Vagina (tissue), 2 donors: ENCODE measurements at regions not wholly inside any gene's neighbourhood (a gene's known extent, or its start where the extent isn't known, plus 50 kb on each side); places are given as distances from the start of the nearest gene placed in this dataset.

ENCODE experiments used
- DNase-seq, 2 donors: peaks; one replicate each; pipeline ENCODE4 v3.0.0-alpha.2; 2017; ENCODE audit errors: extremely low spot score in 2 of 2
- H3K27ac ChIP-seq: fragments of 200-600 bp; sonication (generic); one replicate; pipeline ENCODE4 v1.5.1; 2019
- H3K27me3 ChIP-seq: fragments of 200-600 bp; sonication (generic); one replicate; pipeline ENCODE4 v1.5.1; 2019
- H3K36me3 ChIP-seq, 2 donors: fragments of 200-600 bp; sonication (generic); one replicate each; pipeline ENCODE4 v1.5.1; 2017 to 2019
- H3K4me1 ChIP-seq: fragments of 200-600 bp; sonication (generic); one replicate; pipeline ENCODE4 v1.5.1; 2019
- H3K4me3 ChIP-seq, 2 donors: fragments of 200-600 bp; sonication (generic); 1 replicate in 1 of 2; 2 replicates in 1 of 2; pipeline ENCODE4 v1.5.1; 2016 to 2019
- H3K9me3 ChIP-seq: fragments of 200-600 bp; sonication (generic); one replicate; pipeline ENCODE4 v1.5.1; 2019
- POLR2A ChIP-seq, 2 donors: fragments of 450-650 bp; IDR thresholded peaks; one replicate each; pipeline ENCODE4 v1.6.1; 2017; ENCODE audit warnings: antibody characterized with exemption in 2 of 2, mild to moderate bottlenecking in 2 of 2, moderate library complexity in 2 of 2
- POLR2AphosphoS5 ChIP-seq, 2 donors: sonication (generic); formaldehyde crosslinking; IDR thresholded peaks; one replicate each; pipeline ENCODE4 v1.9.0; 2017; ENCODE audit warnings: antibody characterized with exemption in 2 of 2, mild to moderate bottlenecking in 2 of 2, low read depth in 1 of 2; ENCODE audit not compliant: insufficient read depth in 1 of 2
- intact Hi-C: fragments of 100-400 bp; cut with DNase I; formaldehyde crosslinking; loops from one replicate; pipeline ENCODE4 v1.15.1; 2023
- TF ChIP-seq, protein P1 (sequence below), 3 experiments: fragments of 450-650 bp in 2 of 3; fragments of 200-600 bp in 1 of 3; sonication (generic) in 1 of 3; IDR thresholded peaks; one replicate each; pipeline ENCODE4 v1.5.1; 2017 to 2019; ENCODE audit warnings: antibody characterized with exemption in 3 of 3, mild to moderate bottlenecking in 2 of 3, moderate library complexity in 2 of 3

DNA sequence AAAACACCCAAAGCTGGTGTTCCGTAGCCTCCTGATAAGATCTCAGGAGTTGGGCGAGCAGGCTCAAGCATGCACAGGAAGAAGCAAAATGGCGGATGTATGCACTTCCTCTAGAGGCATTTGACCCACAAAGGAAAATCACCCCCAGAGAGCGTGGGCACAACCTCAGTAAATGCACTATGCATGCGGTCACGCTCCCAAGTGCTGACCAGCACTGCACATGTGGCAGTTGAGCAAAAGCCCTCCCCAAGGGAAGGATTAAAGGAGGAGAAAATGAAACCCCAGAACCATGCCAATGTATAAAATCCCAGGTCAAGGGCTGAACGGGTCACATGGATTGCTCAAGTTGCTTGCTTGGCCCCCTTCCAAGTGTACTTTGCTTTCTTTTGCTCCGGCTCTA lies 289.4 kb upstream of the IGF1R start:
- Histone ChIP-seq H3K27me3 (no peaks in the 10 kb centered on the region), H3K4me3 (no peak overlapping the region), H3K36me3 (no peaks in the 10 kb centered on the region), H3K4me1 (no peaks in the 10 kb centered on the region), H3K27ac (no peak overlapping the region), H3K9me3 (no peaks in the 10 kb centered on the region)
- DNase-seq = peak; percentile 34 to 55
- TF ChIP-seq, protein P1, sequence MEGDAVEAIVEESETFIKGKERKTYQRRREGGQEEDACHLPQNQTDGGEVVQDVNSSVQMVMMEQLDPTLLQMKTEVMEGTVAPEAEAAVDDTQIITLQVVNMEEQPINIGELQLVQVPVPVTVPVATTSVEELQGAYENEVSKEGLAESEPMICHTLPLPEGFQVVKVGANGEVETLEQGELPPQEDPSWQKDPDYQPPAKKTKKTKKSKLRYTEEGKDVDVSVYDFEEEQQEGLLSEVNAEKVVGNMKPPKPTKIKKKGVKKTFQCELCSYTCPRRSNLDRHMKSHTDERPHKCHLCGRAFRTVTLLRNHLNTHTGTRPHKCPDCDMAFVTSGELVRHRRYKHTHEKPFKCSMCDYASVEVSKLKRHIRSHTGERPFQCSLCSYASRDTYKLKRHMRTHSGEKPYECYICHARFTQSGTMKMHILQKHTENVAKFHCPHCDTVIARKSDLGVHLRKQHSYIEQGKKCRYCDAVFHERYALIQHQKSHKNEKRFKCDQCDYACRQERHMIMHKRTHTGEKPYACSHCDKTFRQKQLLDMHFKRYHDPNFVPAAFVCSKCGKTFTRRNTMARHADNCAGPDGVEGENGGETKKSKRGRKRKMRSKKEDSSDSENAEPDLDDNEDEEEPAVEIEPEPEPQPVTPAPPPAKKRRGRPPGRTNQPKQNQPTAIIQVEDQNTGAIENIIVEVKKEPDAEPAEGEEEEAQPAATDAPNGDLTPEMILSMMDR (IDR thresholded peaks at IDR 0.05) = no peak
- TF ChIP-seq POLR2AphosphoS5 (IDR thresholded peaks at IDR 0.05; ENCODE audit: insufficient read depth in 1 of 2, low read depth in 1 of 2) (no peak), POLR2A (IDR thresholded peaks at IDR 0.05) (no peak)
- intact Hi-C loops = no loop called here

DNA sequence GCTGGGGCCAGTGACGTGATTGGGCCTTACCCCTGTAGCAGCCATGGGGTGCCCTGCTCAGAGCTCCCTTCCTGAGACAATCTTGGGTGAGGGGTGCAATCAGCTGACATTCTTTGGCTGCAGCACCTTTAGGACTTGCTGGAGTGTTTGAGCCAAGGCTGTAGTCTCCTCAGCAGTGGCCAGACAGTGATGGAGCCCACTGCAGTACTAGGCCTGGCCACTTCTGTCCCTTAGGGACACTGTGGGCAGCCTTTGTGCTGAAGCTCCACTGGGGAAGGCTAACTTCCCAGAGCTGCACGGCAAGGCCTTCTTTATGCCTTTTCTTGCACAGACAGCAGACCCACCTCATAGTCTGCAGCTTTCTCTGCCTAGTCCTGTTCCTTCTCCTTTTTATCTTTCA lies 284.9 kb upstream of the IGF1R start:
- Histone ChIP-seq H3K27ac (no peak overlapping the region), H3K27me3 (no peaks in the 10 kb centered on the region), H3K4me3 (no peak overlapping the region), H3K9me3 (no peaks in the 10 kb centered on the region), H3K36me3 (no peaks in the 10 kb centered on the region), H3K4me1 (no peaks in the 10 kb centered on the region)
- no peak for DNase-seq
- intact Hi-C loops = no loop called here
- TF ChIP-seq POLR2A (IDR thresholded peaks at IDR 0.05) (no peak), POLR2AphosphoS5 (IDR thresholded peaks at IDR 0.05; ENCODE audit: insufficient read depth in 1 of 2, low read depth in 1 of 2) (no peak)
- TF ChIP-seq, protein P1 (IDR thresholded peaks at IDR 0.05) = no peak

DNA sequence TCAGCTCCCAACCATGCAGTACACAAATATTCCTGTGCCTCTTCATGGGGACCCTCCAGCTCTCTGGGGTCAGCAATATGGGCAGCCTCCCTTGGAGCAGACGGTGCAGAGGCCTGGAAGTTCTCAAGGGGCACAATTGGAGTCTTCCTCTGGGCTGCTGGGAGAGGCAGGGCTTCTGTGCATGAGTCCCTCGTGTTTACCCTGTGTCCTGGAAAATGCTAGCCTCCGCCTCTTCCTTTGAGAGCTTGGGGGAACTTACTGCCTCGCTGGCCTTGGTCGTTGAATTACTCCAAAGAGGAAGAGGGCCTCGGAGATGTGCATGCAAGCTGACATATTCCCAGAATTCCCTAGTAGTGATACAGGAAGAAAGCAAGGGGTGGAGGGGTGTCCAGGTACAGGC lies 284.4 kb upstream of the IGF1R start:
- no peak for DNase-seq
- no peaks in the 10 kb centered on the region for H3K9me3 ChIP-seq
- H3K36me3 ChIP-seq = no peaks in the 10 kb centered on the region
- intact Hi-C loops = no loop called here
- TF ChIP-seq POLR2AphosphoS5 (IDR thresholded peaks at IDR 0.05; ENCODE audit: insufficient read depth in 1 of 2, low read depth in 1 of 2) = no peak
- TF ChIP-seq, protein P1 (IDR thresholded peaks at IDR 0.05) = no peak
- no peak for TF ChIP-seq POLR2A (IDR thresholded peaks at IDR 0.05)
- no peaks in the 10 kb centered on the region for H3K27me3 ChIP-seq
- peaks cover under 1% of the 10 kb centered on the region for H3K4me1 ChIP-seq
- no peak overlapping the region for H3K4me3 ChIP-seq
- H3K27ac ChIP-seq = no peak overlapping the region

DNA sequence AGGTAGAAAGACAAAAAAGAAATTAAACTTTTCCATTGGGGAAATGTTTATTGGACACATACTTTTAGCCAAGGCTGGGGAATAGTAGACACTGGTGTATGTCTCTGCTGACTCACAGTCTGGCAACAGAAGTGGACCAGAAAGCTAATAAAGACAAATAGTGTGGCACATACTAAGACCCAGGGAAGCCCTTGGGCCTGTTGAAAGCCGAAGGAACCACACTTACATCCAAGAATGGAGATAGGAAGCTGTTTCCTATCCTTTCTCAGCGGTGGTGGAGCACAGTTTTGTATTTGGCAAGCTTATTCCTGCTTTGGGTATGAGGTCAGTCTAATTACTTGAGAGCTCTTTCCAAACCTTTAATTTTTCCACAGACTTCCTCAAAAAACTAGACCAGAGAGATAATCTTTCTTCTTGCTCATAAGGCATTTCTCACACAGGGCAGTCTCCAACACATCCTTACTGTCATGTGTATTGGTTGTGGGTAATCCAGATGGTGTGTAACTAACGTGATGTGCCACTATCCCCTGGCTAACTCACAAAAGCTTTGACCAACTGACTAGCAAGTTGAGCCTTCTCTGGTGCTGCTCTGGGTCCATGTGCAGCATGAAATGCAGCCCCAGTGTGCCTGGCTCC lies 279.1 kb upstream of the IGF1R start:
- no peaks in the 10 kb centered on the region for H3K27me3 ChIP-seq
- no peaks in the 10 kb centered on the region for H3K36me3 ChIP-seq
- H3K27ac ChIP-seq = no peak overlapping the region
- no peak overlapping the region for H3K4me3 ChIP-seq
- peak in 1 of 2 donors; percentile 40 for DNase-seq
- H3K9me3 ChIP-seq = no peaks in the 10 kb centered on the region
- TF ChIP-seq, protein P1 (IDR thresholded peaks at IDR 0.05) = no peak
- TF ChIP-seq POLR2AphosphoS5 (IDR thresholded peaks at IDR 0.05; ENCODE audit: insufficient read depth in 1 of 2, low read depth in 1 of 2) (no peak), POLR2A (IDR thresholded peaks at IDR 0.05) (no peak)
- peaks cover 11% of the 10 kb centered on the region for H3K4me1 ChIP-seq
- intact Hi-C loops = no loop called here

DNA sequence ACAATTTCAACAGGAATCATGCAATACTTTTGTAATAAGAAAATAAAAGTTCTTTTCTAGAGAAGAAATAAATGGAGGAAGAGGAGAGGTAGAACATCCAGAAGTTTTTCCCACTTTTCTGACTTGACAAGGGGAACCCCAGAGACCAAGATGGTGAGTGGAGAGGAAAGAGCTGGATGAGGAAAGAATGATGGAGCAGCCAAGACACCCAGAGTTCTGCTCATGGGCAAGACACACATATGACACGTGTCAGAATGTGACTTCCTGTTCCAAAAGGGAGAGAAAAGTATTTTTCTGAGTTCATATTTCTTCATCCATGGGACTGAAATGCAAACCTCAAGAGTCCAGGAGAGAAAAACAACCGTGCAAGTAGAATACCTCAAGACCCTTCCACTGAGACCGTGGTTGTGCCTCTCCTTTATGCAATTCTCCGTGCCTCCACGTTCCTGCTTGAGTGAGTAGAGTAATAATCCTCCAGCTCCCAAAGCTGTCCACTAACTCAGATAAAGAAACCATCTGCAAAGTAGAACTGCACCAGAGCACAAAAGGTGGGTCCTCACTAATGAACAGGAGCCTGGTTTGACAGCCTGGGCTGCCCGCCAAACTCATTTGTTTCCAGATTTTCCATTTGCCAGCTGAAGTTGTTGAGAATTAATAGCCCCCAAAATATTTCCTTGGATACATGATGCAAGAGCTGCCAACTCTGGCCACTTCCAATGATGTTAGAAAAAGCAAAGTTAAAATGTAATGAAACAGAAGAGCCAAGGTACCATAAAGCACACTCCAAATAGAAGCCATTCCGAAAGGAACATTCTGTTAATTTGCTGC lies 272.6 kb upstream of the IGF1R start:
- no peaks in the 10 kb centered on the region for H3K27me3 ChIP-seq
- H3K9me3 ChIP-seq = no peaks in the 10 kb centered on the region
- intact Hi-C loops = no loop called here
- TF ChIP-seq POLR2A (IDR thresholded peaks at IDR 0.05) = no peak
- TF ChIP-seq, protein P1 (IDR thresholded peaks at IDR 0.05) = no peak
- no peak for TF ChIP-seq POLR2AphosphoS5 (IDR thresholded peaks at IDR 0.05; ENCODE audit: insufficient read depth in 1 of 2, low read depth in 1 of 2)
- no peaks in the 10 kb centered on the region for H3K36me3 ChIP-seq
- no peak overlapping the region for H3K27ac ChIP-seq
- no peaks in the 10 kb centered on the region for H3K4me1 ChIP-seq
- H3K4me3 ChIP-seq = no peak overlapping the region
- peak in 1 of 2 donors; percentile 19 for DNase-seq
